HG02973 (cell line): ENCODE measurements at regions not wholly inside any gene's neighbourhood (a gene's known extent, or its start where the extent isn't known, plus 50 kb on each side); places are given as distances from the start of the nearest gene placed in this dataset.
A peak's percentile ranks its signal among the peaks of the same experiment; 100 is the strongest.

Experiments used
- ATAC-seq: cut with Tn5 transposase; IDR thresholded peaks from one replicate; pipeline ENCODE4 v1.9.1; 2021; ENCODE audit warnings: moderate library complexity; ENCODE audit not compliant: unreplicated experiment

DNA sequence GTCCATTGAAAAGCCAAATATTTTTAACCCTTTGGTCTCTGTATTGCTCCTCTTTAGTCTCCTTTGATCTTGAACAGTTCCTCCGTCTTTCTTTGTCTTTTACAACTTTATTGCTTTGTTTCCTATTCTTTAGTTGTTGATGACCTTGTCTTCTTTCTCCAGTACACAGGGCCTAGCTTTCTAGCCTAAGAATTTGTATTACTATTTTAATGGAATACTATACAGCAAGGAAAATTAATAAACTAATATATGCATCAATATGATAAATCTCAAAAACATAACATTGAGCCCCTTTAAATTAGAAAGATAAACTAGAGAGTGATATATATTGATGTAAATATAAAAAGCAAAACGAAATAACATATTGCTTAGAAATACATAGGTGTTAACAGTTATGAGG, 88.7 kb downstream of the NR1D2 start:
- no peak for ATAC-seq

DNA sequence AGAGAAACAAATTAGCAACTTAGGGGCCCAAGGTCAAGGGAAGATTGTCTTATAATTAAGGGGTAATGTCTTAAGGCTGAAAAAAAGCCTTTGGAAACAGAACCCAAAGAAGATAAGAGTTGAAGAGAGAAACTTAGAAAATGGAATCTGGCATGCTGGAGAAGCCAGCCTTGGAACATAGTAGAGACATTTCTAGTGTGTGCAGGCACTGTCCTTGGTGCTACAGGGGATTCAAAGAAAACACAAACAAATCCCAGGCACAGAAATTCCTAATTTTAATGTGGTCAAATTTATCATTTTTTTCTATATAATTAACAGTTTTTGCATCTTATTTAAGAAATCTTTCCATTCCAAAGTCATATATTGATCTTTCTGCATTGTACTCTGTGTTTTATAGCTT, 89.4 kb downstream of the NR1D2 start:
- ATAC-seq = no peak

DNA sequence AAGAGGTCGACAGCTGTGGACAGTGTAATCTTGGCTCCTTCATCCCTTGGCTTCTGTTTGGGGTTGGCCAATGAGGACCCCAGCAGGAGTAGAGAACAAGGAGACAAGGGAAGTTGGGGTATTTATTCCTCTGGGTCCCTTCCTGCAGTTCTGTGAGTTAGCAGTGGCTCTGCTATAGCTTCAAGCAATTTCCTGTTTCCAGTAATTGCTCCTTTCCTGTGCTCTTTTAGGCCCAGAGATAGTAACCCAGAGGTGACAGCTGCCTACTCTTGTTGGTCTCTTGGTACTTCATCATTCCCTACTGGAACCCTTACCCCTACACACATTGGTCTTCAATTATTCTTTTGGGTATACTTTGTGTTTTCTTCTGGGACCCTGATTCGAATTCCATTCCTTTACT, 92.9 kb downstream of the NR1D2 start:
- no peak for ATAC-seq

DNA sequence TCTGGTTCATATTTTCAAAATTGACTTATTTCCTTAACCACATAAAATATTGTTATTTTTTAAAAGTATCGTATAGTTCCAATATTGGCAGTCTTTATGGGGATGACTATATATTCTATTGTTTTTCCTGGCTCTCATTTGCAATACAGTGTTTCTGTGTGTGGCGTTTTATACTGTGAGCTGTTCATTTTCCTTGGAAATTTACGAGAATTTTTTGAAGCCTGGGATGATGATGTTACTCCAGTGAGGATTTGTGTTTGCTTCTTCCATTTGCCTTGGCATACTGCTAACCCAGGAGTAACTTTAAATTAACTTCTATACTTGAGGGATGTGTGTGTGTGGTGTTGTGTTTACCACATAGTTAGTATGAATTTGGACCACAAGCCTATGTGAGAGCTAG, 95.2 kb downstream of the NR1D2 start:
- no peak for ATAC-seq

DNA sequence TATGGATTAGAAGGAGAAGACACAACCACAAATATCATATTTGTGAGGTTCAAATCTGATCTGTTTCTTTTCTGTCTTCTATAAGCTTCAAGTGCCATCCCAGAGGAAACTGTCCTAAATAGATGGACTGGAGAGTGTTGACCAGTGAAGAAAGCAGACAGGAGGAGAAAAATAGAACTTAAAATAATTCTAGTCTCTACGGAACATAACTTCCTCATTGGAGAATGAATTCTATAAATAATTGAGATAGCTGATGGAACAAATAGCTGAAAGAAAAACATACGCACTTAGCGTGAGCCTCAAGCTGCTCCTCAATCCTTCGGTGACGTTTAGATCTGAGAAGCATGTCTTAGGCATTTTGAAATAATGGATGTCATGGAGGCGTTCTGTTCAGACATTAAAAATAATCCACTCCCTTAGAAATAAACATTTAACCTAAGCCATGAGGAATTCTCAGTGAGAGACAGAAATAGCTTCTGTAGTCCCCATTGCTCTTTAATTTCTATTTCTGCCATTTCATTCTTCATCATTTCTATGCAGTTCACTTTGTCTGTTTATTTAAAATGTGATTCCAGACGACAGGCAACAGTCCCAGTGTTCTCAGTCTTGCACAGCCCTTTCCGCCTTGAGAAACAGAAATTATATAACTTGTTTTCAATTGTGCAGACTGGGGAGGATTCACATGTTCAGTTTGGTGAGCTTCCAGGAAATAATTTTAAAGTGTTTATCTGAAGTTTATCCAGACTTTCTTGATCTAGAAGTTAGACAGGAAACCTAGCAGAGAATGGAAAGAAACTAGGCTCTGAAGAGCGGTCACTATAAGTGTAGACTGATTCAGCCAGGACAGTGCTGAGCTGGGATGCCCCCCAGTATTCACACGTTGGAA, 97.3 kb downstream of the NR1D2 start:
- no peak for ATAC-seq

DNA sequence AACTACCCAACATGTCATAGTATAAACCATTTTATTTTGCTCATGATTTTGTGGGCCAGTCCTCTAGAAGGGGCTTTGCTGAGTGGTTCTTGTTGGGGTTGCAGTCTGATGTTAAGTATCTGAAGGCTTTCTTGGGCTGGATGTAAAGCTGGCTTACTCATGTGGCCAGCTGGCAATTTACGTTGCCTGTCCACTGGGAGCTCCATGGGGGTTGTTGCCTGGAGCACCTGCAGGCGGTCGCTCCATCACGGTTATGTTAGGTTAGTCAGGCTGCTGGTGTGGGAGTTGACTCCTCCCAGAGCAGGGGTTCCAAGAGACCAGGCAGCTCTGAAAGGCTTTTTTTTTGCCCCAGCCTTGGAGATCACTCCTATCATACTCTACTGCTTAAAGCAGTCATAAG, 98.1 kb downstream of the NR1D2 start:
- no peak for ATAC-seq

DNA sequence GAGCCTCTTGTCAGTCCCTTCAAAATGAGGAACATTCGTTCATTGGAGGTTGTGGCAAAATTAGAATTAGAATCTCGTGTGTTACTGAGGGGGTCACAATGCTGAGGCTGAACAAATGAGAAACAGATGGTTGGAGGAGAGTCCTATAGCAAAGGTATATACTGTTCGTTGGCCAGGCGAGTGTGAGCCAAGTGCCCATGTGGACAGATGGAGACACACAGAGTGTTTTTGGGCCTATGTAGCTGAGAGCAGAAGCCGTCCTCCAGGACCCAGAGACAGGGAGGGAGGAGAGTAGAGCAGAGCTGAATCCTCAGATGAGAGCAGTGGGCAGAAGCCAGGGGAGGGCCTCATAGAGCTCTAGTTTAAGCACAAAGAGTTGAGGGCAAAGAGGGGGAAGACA, 98.9 kb downstream of the NR1D2 start:
- no peak for ATAC-seq

DNA sequence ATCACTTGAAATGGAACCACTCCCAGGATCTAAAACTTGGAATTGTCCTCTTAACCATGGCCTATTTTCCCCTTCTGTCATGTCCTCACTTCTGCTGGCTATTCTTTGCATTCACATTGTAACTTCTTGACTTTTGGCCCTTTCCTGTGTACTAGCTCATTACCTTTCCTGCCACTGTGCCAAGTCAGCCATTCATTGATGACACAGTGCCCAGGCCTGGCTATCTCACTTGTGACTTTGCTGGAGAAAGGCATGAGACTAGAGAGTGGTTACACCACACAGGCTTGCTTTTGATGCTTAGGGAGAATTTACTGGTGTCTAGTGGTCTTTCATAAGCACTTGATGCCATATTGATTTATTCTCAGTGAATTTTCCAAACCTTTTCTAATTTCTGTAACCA, 101.1 kb downstream of the NR1D2 start:
- no peak for ATAC-seq

DNA sequence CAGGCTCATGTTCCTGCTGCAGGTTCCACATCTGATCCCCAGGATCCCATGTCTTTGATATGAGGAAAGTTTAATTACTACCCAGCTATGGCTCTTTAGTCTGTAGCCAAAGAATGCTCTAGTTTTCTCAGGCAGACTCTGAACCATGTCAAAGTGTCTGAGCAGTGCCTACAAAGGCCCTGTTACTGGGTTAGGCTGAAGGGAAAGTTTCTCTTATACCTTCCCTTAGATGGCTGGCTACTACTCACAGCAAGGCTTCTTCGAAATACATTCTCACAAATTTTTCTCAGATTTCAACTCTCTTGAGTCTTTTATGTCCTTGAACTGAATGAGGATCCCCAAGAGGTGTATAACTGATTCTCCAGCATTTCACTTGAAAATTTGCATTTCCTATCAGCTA, 102.4 kb downstream of the NR1D2 start:
- peak; percentile 12 for ATAC-seq

DNA sequence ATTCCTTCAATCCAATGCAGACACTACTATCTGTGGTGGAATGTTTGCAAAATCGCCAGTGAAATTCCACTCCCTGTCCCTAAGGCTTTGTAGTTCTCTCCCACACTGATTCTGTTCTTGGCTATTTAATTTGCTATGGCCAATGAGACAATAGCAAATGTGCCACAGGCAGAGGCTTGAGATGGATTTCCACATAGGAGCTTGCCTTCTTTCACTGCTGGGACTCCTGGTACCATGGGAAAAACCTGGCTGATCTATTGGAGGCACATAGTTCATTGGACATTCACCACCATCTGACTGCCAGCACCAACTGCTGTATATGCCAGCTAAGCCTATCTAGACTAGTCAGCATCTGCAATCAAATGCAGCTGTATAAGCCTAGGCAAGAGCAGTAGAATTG, 103.8 kb downstream of the NR1D2 start:
- no peak for ATAC-seq

DNA sequence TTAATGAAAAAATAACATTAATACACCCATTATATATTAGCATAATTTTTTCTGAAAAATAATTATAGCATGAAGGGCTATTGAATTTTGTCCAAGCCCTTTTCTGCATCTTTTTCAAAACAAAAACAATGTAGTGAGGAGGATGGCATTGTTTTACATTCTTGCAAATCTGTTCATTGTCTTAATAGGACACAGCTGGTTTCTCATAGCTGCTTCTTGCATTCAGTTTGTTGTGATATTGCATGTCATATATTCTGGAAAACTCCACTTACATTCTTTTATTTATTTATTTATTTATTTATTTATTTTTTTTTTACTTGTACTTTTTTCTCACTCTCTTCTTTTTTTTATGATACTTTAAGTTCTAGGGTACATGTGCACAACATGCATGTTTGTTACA, 107.4 kb downstream of the NR1D2 start:
- ATAC-seq = no peak

DNA sequence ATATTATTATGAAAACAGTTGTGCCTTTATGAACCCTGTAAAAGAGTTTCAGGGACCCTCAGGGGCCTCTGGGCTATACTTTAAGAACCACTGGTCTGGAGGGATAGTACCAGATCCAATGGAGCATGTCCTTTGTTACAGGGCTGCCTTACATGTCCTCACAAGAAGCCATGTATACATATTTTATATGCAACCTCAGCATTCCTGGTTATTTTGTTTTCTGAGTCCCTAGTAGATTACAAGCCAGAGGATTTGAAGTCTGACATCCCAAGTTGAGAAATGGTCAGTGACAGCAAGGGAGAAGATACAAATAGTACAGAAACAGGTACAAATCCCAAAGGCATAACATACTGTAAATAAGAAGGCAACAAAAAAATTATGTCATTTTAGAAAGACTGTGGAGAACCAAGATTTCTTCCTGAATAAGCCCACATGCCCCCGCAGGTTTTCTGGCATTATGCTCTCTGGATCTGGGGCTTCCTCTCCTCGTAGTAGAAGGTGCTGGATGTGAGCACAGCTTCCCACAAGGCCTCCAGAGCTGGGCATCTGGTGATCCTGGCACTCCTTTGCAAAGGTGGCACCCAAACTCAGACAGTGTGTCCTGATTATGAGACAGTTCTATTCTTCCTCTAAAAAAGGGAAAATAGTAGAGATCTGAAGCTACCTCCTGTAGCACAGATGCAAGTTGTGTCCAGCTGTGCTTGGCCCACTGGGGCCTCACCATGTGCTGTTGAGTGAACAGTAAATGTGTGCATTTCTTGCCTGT, 114.0 kb downstream of the NR1D2 start:
- ATAC-seq = no peak

DNA sequence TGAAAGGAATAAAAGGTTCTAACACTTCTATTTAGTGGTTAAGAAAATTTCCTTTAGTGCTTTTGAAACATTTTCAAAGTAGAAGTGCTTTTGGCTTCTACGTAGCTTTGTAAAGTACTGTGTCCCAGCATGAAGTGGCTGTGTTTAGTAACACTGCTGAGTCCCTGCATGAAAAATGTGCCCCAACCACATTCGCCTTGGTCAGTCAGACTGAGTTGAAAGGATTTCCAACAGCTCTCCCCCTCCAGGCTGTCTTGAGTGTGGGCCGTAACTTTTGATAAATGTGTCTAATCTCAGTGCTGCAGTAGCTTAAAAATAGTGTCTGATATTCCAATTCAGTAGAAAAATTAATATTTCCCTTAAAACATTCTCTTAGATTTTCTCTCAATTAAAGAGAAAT, 115.0 kb downstream of the NR1D2 start:
- ATAC-seq = no peak

DNA sequence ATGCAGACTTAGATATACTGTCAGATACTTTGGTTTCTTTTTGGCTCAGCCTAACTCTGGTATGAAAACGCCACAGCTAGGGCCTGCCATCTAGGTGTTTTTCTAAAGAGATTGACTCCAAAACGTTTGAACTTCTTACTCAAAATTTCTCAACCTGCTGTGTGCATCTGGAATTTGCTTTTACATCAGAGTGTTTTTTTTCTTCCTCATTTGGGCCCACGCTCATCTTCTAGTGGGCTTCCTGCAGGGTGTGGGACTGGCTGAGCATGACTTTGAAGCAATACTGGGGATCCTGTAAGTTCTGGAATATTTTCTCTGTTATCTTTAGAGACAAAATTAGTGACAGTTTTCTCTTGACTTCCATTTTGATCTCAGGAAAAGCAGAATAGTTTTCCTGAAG, 117.8 kb downstream of the NR1D2 start:
- no peak for ATAC-seq
